HUES6 (cell line): ENCODE measurements at regions not wholly inside any gene's neighbourhood (a gene's known extent, or its start where the extent isn't known, plus 50 kb on each side); places are given as distances from the start of the nearest gene placed in this dataset.
"Not testable (repeated sequence)": the region's sequence is repeated elsewhere in the genome, so short reads cannot be mapped to it uniquely, and the experiment has no call there.

Source experiments
- H3K27ac ChIP-seq: 2 replicates; pipeline ENCODE4 v1.7.0; 2013; ENCODE audit warnings: low read depth, mild to moderate bottlenecking, low read length, inconsistent platforms
- H3K27me3 ChIP-seq: 2 replicates; pipeline ENCODE4 v1.6.1; 2013; ENCODE audit warnings: low read length; ENCODE audit not compliant: control insufficient read depth, insufficient read depth
- H3K36me3 ChIP-seq: 2 replicates; pipeline ENCODE4 v1.6.1; 2013; ENCODE audit warnings: low read length; ENCODE audit not compliant: control insufficient read depth, insufficient read depth
- H3K4me1 ChIP-seq: 2 replicates; pipeline ENCODE4 v1.6.1; 2013; ENCODE audit warnings: low read length; ENCODE audit not compliant: control insufficient read depth, insufficient read depth
- H3K4me3 ChIP-seq: 2 replicates; pipeline ENCODE4 v1.5.1; 2013; ENCODE audit warnings: low read depth, low read length
- H3K9ac ChIP-seq: one replicate; pipeline ENCODE4 v1.6.1; 2013; ENCODE audit warnings: mild to moderate bottlenecking, low read length
- H3K9me3 ChIP-seq: 2 replicates; pipeline ENCODE4 v1.6.1; 2013; ENCODE audit warnings: low read depth, low read length; ENCODE audit not compliant: control insufficient read depth, insufficient read depth

DNA sequence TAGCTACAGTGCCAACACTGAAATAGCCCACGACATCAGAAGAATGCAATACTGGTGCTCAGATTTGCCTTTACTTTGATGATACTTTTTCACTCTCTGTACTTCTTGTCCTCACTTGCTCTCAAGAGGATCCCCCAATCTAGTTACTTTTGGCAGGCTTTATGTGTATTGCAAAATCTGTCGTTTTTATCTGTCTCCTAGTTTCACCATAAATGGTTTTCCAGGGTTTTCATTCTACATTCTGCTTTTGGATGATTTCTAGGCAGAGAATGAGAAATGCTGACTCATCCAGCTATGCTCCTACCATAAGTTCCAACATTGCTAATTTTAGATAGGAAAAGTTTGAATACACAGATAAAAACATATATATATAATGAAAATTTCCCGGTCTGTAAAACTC lies 659.5 kb upstream of the NRG3 start:
- Histone ChIP-seq H3K4me3 (no peak overlapping the region), H3K9ac (no peak overlapping the region), H3K4me1 (no peaks in the 10 kb centered on the region; the same call in 1 of the 2 replicates), H3K27me3 (no peaks in the 10 kb centered on the region), H3K27ac (no peak overlapping the region), H3K36me3 (no peaks in the 10 kb centered on the region), H3K9me3 (no peaks in the 10 kb centered on the region)

DNA sequence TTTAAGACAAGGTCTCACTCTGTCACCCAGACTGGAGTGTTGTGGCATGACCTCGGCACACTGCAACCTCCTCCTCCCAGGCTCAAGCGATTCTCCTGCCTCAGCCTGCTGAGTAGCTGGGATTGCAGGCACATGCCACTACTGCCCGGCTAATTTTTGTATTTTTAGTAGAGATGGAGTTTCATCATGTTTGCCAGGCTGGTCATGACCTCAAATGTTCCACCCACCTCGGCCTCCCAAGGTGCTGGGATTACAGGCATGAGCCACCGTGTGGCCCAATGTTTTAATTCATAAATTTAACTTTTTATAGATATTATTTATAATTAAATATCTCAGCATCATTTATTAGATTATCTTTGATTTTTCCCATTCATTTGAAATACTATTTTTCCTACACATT lies 658.0 kb upstream of the NRG3 start:
- Histone ChIP-seq H3K4me1 (no peaks in the 10 kb centered on the region; the same call in 1 of the 2 replicates), H3K4me3 (no peak overlapping the region), H3K27ac (no peak overlapping the region), H3K9ac (no peak overlapping the region), H3K36me3 (no peaks in the 10 kb centered on the region), H3K9me3 (no peaks in the 10 kb centered on the region), H3K27me3 (no peaks in the 10 kb centered on the region)

DNA sequence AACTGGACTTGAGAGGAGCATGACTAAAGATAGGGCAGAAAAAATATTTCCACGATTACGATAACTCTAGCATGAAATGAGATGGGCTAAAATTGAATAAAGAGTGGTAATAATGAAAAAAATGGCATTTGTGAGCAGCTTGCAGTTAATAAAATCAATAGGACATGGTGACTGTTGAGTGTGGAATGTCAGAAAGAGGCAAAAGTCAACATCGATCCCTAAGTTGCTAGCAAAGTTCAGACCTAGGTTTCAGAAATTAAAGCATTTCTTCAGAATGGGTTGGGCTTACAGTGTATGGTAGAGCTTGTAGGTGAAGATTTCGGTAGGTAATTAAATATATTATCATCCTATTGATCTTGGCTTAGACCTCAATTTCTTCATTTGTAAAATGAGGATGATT lies 656.7 kb upstream of the NRG3 start:
- Histone ChIP-seq H3K9me3 (no peaks in the 10 kb centered on the region), H3K9ac (no peak overlapping the region), H3K27me3 (no peaks in the 10 kb centered on the region), H3K4me3 (no peak overlapping the region), H3K36me3 (no peaks in the 10 kb centered on the region), H3K27ac (no peak overlapping the region), H3K4me1 (no peaks in the 10 kb centered on the region)

DNA sequence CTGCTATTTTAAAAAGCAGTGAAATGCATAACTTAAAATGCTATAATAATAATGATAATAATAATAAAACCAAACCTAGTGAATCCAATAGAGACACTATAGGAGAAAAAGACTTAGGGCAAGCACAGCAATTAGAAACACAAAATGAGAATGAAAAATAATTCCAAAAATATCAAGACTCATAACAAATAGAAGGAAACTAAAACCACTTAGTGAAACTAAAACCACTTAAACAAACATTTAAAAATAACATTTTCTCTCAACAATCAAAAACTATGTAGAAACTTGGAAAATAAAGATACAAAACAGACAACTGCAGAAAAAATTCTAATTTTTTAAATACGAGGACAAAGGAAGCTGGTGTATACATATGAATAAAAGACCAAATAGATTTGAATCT lies 655.2 kb upstream of the NRG3 start:
- H3K9ac ChIP-seq: no peak overlapping the region
- H3K4me3 ChIP-seq: no peak overlapping the region
- H3K27me3 ChIP-seq: no peaks in the 10 kb centered on the region
- no peaks in the 10 kb centered on the region for H3K36me3 ChIP-seq
- no peak overlapping the region for H3K27ac ChIP-seq
- H3K4me1 ChIP-seq: no peaks in the 10 kb centered on the region
- no peaks in the 10 kb centered on the region for H3K9me3 ChIP-seq

DNA sequence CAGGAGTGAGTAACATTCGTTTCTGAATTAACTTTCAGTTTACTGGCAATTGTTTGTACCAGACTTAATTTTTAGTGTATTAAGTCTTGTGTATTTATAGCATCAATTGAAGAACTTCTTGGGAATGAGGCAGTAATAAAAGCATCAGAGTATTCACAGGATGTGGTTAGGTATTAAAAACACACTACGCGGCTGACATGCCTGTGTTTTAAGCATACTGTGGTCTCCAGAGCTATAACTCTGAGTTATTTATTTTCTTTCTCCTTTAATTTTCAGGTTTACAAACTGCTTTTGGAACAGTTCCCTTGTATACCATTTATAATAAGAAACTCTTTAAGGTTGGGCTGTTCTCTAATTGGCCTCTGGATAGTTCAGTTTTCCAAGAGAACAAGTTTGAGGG lies 626.1 kb upstream of the NRG3 start:
- H3K9me3 ChIP-seq: no peaks in the 10 kb centered on the region
- H3K4me3 ChIP-seq: no peak overlapping the region

DNA sequence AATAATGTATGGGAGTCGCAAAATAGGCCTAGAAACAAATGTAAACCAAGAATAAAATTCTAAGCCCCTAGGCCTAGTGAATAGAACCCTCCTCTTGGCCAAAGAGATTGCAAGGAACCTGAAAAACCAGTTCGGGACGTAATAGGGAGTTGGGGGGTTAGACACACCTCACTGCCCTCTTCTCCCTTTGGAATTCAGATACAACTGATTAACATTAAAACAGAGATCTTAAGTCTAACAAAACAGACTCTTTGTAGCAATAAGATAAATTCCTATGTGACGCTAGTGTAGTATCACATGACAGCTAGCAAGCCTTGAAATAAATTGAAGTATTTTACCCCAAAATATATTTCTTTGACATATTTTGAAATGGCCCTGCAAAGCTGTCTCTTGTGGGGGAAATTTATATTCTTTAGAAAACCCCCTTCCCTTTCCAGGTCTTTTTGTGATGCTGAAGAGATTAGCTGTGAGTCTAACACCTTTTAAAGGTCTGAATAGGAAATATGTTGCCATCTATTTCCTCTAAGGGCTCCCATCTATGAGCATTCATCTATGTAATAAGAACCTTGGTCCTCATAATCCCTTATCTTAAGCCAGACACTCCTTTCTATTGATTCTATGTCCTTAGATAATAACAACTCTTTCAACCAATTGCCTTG lies 623.4 kb upstream of the NRG3 start:
- Histone ChIP-seq H3K9me3 (no peaks in the 10 kb centered on the region), H3K36me3 (no peaks in the 10 kb centered on the region), H3K27me3 (no peaks in the 10 kb centered on the region), H3K4me3 (0 out of 2 replicates have a peak overlapping the region, but pooled peaks have one; percentile 3), H3K9ac (no peak overlapping the region), H3K4me1 (peaks cover 22% of the 10 kb centered on the region), H3K27ac (peak overlapping the region; percentile 88)

More for the DNA sequence above, 626.1 kb upstream of the NRG3 start:
- Histone ChIP-seq H3K36me3 (no peaks in the 10 kb centered on the region), H3K27ac (no peak overlapping the region), H3K9ac (no peak overlapping the region), H3K4me1 (peaks cover 22% of the 10 kb centered on the region), H3K27me3 (no peaks in the 10 kb centered on the region)

DNA sequence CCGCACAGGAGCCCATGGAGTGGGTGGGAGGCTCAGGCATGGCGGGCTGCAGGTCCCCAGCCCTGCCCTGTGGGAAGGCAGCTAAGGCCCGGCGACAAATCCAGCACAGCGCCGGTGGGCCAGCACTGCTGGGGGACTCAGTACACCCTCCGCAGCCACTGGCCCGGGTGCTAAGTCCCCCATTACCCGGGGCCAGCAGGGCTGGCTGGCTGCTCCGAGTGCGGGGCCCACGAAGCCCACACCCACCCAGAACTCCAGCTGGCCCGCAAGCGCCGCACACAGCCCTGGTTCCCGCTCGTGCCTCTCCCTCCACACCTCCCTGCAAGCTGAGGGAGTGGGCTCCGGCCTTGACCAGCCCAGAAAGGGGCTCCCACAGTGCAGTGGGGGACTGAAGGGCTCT lies 610.0 kb upstream of the NRG3 start:
- H3K4me3 ChIP-seq, H3K9ac ChIP-seq, H3K4me1 ChIP-seq, H3K9me3 ChIP-seq, H3K27me3 ChIP-seq, H3K27ac ChIP-seq, H3K36me3 ChIP-seq: not testable (repeated sequence)

DNA sequence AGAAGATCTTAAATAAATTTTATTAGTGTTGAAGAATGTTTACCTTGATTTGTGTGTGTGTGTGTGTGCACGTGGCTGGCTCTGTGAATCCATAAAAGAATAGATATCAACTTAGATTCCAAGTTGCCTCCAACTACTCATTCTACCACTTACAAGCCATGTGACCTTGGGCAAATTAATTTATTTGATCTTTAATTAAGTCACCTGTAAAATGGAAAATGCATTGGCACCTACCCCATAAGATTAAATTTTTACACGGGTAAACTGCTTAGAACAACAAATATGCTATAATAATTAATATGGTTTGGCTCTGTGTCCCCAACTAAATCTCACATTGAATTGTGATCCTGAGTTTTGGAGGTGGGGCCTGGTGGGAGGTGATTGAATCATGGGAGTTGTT lies 604.9 kb upstream of the NRG3 start:
- no peaks in the 10 kb centered on the region for H3K27me3 ChIP-seq
- H3K36me3 ChIP-seq: no peaks in the 10 kb centered on the region
- H3K4me3 ChIP-seq: no peak overlapping the region
- no peak overlapping the region for H3K9ac ChIP-seq
- H3K9me3 ChIP-seq: 0 out of 2 replicates have a peak, but pooled peaks cover 3% of the 10 kb centered on the region
- H3K4me1 ChIP-seq: no peaks in the 10 kb centered on the region
- H3K27ac ChIP-seq: no peak overlapping the region

DNA sequence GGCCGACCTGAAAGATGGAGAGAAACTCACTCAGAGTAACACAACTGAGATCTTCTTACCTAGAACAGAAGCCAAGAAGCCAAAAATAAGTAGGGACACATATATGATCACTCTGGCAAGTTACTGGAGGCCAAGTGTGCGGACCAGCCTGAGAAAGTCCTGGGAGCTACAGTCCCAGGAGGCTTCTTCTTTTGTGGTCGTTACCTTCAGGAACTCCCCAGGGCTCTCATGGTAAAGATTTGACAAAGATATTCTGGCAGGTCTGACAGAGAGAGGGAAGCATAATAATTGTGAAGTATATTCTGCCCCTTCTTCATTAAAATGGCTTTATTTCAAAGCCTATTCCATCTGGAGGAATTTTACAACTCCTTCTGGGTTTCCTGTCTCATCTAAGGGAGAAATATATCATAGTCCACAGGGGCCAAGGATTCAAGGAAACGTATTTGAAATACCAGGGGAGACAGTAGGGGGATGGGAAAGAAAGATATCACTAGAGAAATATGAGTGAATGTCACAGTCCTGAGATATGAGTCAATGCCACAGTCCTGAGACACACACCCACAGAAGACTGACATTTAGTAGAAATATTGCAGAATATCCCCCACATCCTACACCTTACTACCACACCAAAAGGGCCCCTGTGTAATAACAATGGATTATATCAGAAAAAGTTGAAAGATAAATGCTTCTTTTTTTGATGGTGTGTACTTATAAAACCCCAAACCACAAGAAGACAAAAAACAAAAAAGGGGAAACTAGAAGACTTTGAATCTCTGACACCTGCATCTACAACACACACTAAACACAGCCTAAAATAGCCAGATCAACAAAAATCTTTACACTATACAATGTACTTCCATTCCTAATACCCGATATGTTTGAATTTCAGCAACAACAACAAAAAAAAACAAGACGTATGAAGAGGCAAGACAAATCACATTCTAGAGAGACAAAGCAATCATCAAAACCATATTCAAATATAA lies 594.2 kb upstream of the NRG3 start:
- H3K27me3 ChIP-seq: no peaks in the 10 kb centered on the region
- H3K4me1 ChIP-seq: no peaks in the 10 kb centered on the region
- H3K36me3 ChIP-seq: no peaks in the 10 kb centered on the region
- H3K27ac ChIP-seq: no peak overlapping the region
- H3K9ac ChIP-seq: no peak overlapping the region
- H3K4me3 ChIP-seq: no peak overlapping the region
- H3K9me3 ChIP-seq: no peaks in the 10 kb centered on the region

DNA sequence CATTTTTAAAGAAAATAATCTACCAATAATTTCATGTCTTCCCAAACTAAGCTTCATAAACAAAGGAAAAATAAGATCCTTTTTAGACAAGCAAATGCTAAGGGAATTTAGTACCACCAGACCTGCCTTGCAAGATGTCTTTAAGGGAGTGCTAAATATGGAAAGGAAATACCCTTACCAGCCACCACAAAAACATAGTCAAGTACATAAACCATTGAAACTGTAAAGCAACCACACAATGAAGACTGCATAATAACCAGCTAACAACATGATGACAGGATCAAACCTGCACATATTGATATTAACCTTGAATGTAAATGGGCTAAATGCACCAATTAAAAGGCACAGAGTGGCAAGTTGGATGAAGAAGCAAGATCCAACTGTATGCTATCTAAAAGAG lies 586.5 kb upstream of the NRG3 start:
- no peaks in the 10 kb centered on the region for H3K9me3 ChIP-seq
- H3K4me3 ChIP-seq: no peak overlapping the region
- H3K27ac ChIP-seq: no peak overlapping the region
- H3K36me3 ChIP-seq: no peaks in the 10 kb centered on the region
- H3K27me3 ChIP-seq: no peaks in the 10 kb centered on the region
- no peak overlapping the region for H3K9ac ChIP-seq
- H3K4me1 ChIP-seq: no peaks in the 10 kb centered on the region

DNA sequence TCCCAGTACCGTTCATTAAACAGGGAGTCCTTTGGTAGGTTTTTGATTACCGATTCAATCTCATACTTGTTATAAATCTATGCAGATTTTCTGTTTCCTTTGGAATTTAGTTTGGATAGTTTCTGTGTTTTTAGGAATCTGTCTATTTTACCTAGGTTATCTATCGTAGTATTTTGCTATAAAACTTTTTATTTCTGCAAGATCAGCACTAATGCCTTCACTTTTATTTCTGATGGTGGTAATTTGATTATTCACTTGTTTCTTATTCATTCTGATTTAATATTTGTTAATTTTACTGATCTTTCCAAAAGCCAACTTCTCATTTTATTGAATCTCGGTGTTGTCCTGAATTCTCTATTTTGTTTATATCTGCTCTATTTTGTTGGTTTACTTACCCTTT lies 577.7 kb upstream of the NRG3 start:
- H3K4me3 ChIP-seq: no peak overlapping the region
- no peaks in the 10 kb centered on the region for H3K9me3 ChIP-seq
- no peaks in the 10 kb centered on the region for H3K36me3 ChIP-seq
- no peaks in the 10 kb centered on the region for H3K4me1 ChIP-seq
- H3K27ac ChIP-seq: no peak overlapping the region
- no peak overlapping the region for H3K9ac ChIP-seq
- H3K27me3 ChIP-seq: no peaks in the 10 kb centered on the region
